Liver (tissue), 3 donors: ENCODE measurements at regions not wholly inside any gene's neighbourhood (a gene's known extent, or its start where the extent isn't known, plus 50 kb on each side); places are given as distances from the start of the nearest gene placed in this dataset.

ENCODE experiments used
- EGR1 ChIP-seq, 2 donors: IDR thresholded peaks; 2 replicates each; pipeline ENCODE4 v1.6.1; 2016 to 2018; ENCODE audit warnings: antibody characterized with exemption in 2 of 2, low read depth in 2 of 2
- FOXA1 ChIP-seq: IDR thresholded peaks from 2 replicates; pipeline ENCODE4 v1.6.1; 2016; ENCODE audit warnings: antibody characterized with exemption
- GABPA ChIP-seq, 2 donors: IDR thresholded peaks in 1 of 2; conservative IDR thresholded peaks in 1 of 2; 2 replicates each; pipeline ENCODE4 v1.6.1; 2016; ENCODE audit warnings: antibody characterized with exemption in 2 of 2, mild to moderate bottlenecking in 1 of 2, moderate library complexity in 1 of 2
- NR2F2 ChIP-seq: IDR thresholded peaks from 2 replicates; pipeline ENCODE4 v1.6.1; 2016; ENCODE audit warnings: antibody characterized with exemption
- SP1 ChIP-seq: IDR thresholded peaks from 2 replicates; pipeline ENCODE4 v1.6.1; 2018; ENCODE audit warnings: antibody characterized with exemption, mild to moderate bottlenecking
- TAF1 ChIP-seq: conservative IDR thresholded peaks from 2 replicates; pipeline ENCODE4 v1.6.1; 2016; ENCODE audit warnings: antibody characterized with exemption, mild to moderate bottlenecking
- YY1 ChIP-seq: IDR thresholded peaks from 2 replicates; pipeline ENCODE4 v1.6.1; 2016; ENCODE audit warnings: antibody characterized with exemption, mild to moderate bottlenecking
- TF ChIP-seq, protein P1 (sequence below): fragments of 150-350 bp; IDR thresholded peaks from 2 replicates; pipeline ENCODE4 v1.5.1; 2017; ENCODE audit warnings: improper control_type of control experiment, low read depth, low read length; ENCODE audit not compliant: missing input control
- TF ChIP-seq, protein P2 (sequence below): IDR thresholded peaks from 2 replicates; pipeline ENCODE4 v1.6.1; 2016; ENCODE audit warnings: antibody characterized with exemption, mild to moderate bottlenecking
- TF ChIP-seq, protein P3 (sequence below): IDR thresholded peaks from 2 replicates; pipeline ENCODE4 v1.6.1; 2016; ENCODE audit warnings: antibody characterized with exemption
- TF ChIP-seq, protein P4 (sequence below): IDR thresholded peaks from 2 replicates; pipeline ENCODE4 v1.6.1; 2016; ENCODE audit warnings: antibody characterized with exemption
- donor health status: healthy.
- donor health status: healthy.

DNA sequence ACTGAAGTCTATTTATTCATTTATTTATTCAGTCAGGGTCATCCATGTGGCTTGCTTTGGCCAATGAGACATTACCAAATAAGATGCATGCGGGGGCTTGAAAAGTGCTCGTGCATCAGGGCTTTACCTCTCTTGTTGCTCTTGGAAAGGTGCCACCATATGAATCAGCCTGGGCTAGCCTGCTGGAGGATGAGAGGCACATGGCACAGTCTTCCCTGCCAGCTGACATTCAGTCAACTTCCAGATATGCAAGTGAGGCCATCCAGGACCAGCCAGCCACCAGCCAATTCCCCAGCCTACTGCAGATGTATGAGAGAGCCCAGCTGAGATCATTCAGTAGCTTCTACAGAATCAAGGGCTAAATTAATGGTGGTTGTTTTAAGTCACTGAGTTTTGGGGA, 105.2 kb upstream of the RPH3A start:
- TF ChIP-seq EGR1 (IDR thresholded peaks at IDR 0.05; ENCODE audit: low read depth in 2 of 2) (no peak), TAF1 (no peak), FOXA1 (no peak), GABPA (IDR thresholded peaks at IDR 0.05 in 1 of 2, conservative IDR thresholded peaks at IDR 0.05 in 1 of 2) (no peak), YY1 (no peak), NR2F2 (no peak), SP1 (no peak)
- TF ChIP-seq, protein P1, sequence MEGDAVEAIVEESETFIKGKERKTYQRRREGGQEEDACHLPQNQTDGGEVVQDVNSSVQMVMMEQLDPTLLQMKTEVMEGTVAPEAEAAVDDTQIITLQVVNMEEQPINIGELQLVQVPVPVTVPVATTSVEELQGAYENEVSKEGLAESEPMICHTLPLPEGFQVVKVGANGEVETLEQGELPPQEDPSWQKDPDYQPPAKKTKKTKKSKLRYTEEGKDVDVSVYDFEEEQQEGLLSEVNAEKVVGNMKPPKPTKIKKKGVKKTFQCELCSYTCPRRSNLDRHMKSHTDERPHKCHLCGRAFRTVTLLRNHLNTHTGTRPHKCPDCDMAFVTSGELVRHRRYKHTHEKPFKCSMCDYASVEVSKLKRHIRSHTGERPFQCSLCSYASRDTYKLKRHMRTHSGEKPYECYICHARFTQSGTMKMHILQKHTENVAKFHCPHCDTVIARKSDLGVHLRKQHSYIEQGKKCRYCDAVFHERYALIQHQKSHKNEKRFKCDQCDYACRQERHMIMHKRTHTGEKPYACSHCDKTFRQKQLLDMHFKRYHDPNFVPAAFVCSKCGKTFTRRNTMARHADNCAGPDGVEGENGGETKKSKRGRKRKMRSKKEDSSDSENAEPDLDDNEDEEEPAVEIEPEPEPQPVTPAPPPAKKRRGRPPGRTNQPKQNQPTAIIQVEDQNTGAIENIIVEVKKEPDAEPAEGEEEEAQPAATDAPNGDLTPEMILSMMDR: no peak
- TF ChIP-seq, protein P2, sequence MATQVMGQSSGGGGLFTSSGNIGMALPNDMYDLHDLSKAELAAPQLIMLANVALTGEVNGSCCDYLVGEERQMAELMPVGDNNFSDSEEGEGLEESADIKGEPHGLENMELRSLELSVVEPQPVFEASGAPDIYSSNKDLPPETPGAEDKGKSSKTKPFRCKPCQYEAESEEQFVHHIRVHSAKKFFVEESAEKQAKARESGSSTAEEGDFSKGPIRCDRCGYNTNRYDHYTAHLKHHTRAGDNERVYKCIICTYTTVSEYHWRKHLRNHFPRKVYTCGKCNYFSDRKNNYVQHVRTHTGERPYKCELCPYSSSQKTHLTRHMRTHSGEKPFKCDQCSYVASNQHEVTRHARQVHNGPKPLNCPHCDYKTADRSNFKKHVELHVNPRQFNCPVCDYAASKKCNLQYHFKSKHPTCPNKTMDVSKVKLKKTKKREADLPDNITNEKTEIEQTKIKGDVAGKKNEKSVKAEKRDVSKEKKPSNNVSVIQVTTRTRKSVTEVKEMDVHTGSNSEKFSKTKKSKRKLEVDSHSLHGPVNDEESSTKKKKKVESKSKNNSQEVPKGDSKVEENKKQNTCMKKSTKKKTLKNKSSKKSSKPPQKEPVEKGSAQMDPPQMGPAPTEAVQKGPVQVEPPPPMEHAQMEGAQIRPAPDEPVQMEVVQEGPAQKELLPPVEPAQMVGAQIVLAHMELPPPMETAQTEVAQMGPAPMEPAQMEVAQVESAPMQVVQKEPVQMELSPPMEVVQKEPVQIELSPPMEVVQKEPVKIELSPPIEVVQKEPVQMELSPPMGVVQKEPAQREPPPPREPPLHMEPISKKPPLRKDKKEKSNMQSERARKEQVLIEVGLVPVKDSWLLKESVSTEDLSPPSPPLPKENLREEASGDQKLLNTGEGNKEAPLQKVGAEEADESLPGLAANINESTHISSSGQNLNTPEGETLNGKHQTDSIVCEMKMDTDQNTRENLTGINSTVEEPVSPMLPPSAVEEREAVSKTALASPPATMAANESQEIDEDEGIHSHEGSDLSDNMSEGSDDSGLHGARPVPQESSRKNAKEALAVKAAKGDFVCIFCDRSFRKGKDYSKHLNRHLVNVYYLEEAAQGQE: no peak
- TF ChIP-seq, protein P3, sequence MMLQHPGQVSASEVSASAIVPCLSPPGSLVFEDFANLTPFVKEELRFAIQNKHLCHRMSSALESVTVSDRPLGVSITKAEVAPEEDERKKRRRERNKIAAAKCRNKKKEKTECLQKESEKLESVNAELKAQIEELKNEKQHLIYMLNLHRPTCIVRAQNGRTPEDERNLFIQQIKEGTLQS: no peak
- TF ChIP-seq, protein P4, sequence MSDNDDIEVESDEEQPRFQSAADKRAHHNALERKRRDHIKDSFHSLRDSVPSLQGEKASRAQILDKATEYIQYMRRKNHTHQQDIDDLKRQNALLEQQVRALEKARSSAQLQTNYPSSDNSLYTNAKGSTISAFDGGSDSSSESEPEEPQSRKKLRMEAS: no peak
